ENCODE measurements at regions not wholly inside any gene's neighbourhood (a gene's known extent, or its start where the extent isn't known, plus 50 kb on each side); places are given as distances from the start of the nearest gene placed in this dataset.
A peak's percentile ranks its signal among the peaks of the same experiment; 100 is the strongest.
"Not testable (repeated sequence)": the region's sequence is repeated elsewhere in the genome, so short reads cannot be mapped to it uniquely, and the experiment has no call there.

- DNase-seq: peak; percentile 8
Measured at GRCh38 chr7:112937651-112938415, 147.6 kb upstream of the TMEM168 start.

DNA sequence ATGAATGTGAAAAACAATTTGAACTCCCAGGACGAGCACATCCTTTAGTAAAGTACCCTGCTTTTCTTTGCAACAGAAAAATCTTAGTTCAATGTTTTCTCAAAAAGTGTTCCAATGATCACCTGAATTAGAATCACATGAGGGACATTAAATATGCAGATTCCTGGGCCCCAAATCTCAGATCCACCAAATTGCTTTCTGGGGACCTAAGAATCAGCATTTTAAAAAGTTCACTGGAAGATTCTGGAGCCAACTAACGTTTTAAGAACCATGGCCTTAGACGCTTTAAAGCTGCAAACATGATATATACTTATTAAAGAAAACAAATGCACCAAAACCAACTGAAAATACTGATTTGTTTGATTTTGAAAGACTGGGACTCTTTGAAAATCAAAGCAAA, 143.4 kb upstream of the TMEM168 start:
- no peak for DNase-seq

DNA sequence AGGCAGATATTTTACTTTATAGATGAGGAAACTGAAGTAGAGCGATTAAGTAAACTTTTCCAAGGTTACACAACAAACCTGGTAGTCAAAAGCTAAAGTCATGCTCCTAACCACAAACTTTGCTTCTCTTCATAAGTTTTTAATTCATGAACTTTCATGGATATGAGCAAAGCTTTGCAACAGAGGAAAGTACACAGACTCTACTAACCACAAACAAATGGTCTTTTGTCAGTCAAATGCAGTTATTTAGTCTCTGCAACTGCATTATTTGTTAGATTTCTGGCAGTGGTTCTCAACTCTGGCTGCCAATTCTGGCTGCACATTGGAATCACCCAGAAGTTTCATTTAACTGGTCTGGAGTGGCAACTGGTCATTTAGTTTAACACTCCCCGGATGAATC, 140.6 kb upstream of the TMEM168 start:
- peak; percentile 6 for DNase-seq

- no peak for DNase-seq
Measured at GRCh38 chr7:112929421-112929820, 139.2 kb upstream of the TMEM168 start.

DNA sequence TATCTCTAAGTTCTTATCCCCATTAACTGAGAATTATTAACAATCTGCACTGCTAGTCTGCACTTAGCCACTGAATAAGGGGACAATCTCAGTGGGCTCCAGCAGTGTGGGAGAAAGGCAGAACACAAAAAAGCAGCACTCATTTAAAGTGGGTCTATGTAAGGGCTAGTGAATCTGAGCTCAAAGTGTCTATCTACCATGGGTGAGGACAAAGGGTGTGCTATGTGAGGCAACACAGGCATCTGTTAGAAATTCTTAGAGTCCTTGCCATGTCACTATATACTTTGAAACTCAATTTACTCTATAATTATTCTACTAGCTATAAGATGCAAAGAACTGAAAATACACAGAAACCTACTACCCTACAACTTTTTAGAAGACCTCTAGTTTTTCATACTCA, 135.8 kb upstream of the TMEM168 start:
- no peak for DNase-seq

GRCh38 chr7:112922546-112922945, 132.4 kb upstream of the TMEM168 start:
- DNase-seq: not testable (repeated sequence)

DNA sequence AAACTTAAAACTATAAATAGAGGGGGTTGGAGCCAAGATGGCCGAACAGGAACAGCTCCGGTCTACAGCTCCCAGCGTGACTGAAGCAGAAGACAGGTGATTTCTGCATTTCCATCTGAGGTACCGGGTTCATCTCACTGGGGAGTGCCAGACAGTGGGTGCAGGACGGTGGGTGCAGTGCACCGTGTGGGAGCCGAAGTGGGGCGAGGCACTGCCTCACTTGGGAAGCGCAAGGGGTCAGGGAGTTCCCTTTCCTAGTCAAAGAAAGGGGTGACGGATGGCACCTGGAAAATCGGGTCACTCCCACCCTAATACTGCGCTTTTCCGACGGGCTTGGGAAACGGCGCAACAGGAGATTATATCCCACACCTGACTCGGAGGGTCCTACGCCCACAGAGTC, 126.2 kb upstream of the TMEM168 start:
- not testable (repeated sequence) for DNase-seq

DNA sequence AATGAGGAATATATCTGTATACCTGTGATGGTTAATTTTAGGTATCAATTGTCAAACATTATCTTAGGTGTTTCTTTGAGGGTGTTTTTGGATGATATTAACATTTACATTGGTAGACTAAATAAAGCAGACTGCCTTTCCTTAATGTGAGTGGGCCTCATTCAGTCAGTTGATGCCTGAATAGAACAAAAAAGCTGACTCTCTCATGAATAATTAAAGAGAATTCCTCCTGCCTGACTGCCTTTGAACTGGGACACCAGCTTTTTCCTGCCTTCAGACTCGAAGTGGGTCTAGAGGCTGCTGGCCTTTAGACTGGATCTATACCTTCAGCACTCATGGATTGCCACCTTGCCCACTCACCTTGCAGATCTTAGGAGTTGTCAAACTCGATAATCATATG, 117.9 kb upstream of the TMEM168 start:
- no peak for DNase-seq

- no peak for DNase-seq
Measured at GRCh38 chr7:112907658-112908057, 117.5 kb upstream of the TMEM168 start.

DNA sequence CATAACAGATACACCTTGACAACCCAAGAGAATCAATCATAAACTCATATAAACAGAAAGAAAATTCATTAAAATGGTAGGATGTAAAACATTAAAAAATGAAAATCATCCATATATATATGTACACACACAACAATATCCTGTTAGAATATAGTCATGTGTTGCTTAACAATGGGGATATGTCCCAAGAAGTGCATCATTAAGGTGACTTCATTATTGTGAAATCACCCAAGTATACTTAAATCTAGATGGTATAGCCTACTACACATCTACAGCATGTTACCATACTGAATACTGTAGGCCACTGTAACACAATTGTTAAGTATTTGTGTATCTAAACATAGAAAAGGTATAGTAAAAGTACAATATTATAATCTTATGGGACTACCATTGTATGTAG, 115.8 kb upstream of the TMEM168 start:
- no peak for DNase-seq

- no peak for DNase-seq
Measured at GRCh38 chr7:112905413-112905812, 115.2 kb upstream of the TMEM168 start.

DNA sequence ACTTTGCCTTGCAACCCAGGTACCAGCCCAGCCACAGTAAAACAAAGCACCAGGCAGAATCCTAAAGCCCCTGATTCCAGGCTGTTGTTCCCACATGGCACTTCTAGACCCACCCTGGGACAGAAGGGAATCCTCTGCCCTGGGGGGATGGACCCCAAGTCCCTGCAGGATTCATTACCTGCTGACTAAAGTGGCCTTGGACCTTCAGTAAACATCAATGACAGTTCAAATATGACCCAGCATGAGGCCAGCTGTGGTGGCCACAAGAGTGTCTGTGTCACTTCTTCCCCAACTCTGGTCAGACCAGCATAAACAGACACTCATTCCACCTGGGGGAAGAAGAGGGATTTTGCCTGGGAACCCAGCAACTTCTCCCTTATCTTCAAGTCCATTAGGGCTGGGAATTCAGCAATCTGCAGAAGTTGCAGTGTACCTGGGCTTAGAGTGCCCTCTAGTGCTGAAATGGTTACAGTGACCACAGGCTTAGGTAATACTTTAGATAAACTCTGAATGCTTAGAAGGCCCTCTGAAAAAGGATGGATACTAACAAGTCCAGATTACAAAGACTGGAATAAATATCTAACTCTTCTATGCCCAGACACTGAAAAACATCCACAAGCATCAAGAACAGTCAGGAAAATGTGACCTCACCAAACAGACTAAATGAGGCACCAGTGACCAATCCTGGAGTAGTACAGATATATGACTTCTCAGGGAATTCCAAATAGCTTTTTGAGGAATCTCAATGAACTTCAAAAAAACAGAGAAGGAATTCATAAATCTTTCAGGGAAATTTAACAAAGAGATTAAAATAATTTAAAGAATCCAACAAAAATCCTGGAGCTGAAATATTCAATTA, 108.5 kb upstream of the TMEM168 start:
- DNase-seq: peak; percentile 34

GRCh38 chr7:112897839-112898431, 107.7 kb upstream of the TMEM168 start:
- DNase-seq: no peak

GRCh38 chr7:112896026-112896601, 105.9 kb upstream of the TMEM168 start:
- DNase-seq: no peak

- DNase-seq: no peak
Measured at GRCh38 chr7:112892263-112892662, 102.1 kb upstream of the TMEM168 start.

- DNase-seq: no peak
Measured at GRCh38 chr7:112891698-112892097, 101.5 kb upstream of the TMEM168 start.

- no peak for DNase-seq
Measured at GRCh38 chr7:112889834-112890438, 99.7 kb upstream of the TMEM168 start.

DNA sequence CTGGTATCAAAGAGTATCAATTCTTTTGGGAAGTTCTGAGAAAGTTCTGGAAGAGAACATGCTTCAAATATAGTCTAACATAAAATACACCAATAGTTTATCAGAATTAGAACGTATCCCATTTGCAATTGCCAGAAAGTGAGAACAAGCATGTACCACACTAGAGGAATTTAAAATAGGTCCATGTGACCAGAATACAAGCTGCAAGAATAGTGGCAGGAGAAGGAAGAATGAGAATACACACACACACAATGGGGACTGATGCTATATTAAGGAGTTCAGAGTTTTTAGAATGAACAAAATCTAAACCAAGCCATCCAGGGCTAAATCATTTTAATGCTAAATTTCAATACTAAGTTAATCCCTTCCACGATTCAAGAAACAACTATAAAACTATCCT, 99.1 kb upstream of the TMEM168 start:
- DNase-seq: no peak

- no peak for DNase-seq
Measured at GRCh38 chr7:112888781-112889180, 98.6 kb upstream of the TMEM168 start.

DNA sequence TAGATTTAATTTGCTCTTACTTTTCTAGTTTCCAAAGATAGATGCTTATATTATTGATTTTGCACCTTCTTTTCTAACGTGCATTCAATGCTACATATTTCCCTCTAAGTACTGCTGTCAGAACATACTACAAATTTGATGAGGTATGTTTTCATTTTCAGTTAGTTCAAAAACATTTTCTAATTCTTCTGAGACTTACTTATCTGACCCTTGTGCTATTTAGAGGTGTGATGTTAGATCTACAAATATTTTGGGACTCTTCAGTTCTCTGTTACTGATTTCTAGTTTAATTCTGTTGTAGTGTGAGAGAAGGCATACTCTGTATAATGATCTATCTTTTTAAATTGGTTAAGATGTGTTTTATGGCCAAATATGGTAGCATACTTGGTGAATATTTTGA, 97.8 kb upstream of the TMEM168 start:
- no peak for DNase-seq

- no peak for DNase-seq
Measured at GRCh38 chr7:112887337-112887736, 97.1 kb upstream of the TMEM168 start.

DNA sequence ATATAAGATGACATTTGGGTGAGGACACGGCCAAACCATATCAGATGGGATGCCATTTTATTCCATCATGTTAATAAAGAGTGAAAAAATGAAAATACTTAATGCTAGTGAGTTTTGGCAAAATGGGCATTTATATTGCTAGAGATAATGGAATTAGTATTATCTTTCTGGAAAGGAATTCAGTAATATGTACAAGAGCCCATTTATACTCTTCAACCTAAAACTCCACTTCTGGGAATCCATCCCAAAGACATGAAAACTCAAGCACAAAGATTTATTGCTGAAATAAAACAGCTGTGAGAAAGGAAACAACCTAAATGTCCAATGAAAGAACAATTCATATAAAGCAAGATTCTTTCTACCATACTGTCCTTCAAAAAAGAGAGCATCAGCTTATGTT, 96.0 kb upstream of the TMEM168 start:
- DNase-seq: no peak

Measured in tongue (tissue), 1 donor.